ENCODE measurements at regions not wholly inside any gene's neighbourhood (a gene's known extent, or its start where the extent isn't known, plus 50 kb on each side); places are given as distances from the start of the nearest gene placed in this dataset.

GRCh38 chr6:158900663-158901312 is 81.6 kb upstream of the EZR start:
- Histone ChIP-seq H3K9me3 (replicated peaks in 1 of 2; ENCODE audit: control insufficient read depth in 1 of 2, insufficient read depth in 1 of 2, low read length in 2 of 2) (peaks cover 9 to 19% of the 10 kb centered on the region in 2 donors), H3K9ac (ENCODE audit: insufficient read depth, low read length, poor library complexity, severe bottlenecking) (no peak overlapping the region), H3K36me3 (replicated peaks in 1 of 2; ENCODE audit: control insufficient read depth in 1 of 2, insufficient read depth in 2 of 2, low read length in 2 of 2) (no peaks in the 10 kb centered on the region), H3K27ac (ENCODE audit: low read depth in 1 of 2, low read length in 2 of 2) (no peak overlapping the region), H2AFZ (ENCODE audit: insufficient read depth, low read depth, low read length, poor library complexity, severe bottlenecking) (no peak overlapping the region), H4K20me1 (ENCODE audit: insufficient read depth, low read length) (no peaks in the 10 kb centered on the region), H3K27me3 (ENCODE audit: control insufficient read depth in 2 of 2, insufficient read depth in 2 of 2, low read length in 2 of 2) (no peaks in the 10 kb centered on the region), H3K4me3 (replicated peaks in 1 of 3; ENCODE audit: low read depth in 2 of 3, low read length in 3 of 3) (no peak overlapping the region), H3K4me2 (replicated peaks; ENCODE audit: extremely low read depth, low read length, poor library complexity, severe bottlenecking) (no peak overlapping the region), H3K4me1 (ENCODE audit: control insufficient read depth in 1 of 2, insufficient read depth in 2 of 2, low read length in 2 of 2) (no peaks in the 10 kb centered on the region), H3K79me2 (ENCODE audit: insufficient read depth, low read length) (no peaks in the 10 kb centered on the region)
- H3K27me3 Mint-ChIP-seq (ENCODE audit: low read depth in 3 of 3), result peaks cover 0 to 2% (median under 1%) of the 10 kb centered on the region in 3 donors
- no peak for DNase-seq
- peaks cover 12 to 20% (median 17%) of the 10 kb centered on the region in 7 donors for H3K9me3 Mint-ChIP-seq
- intact Hi-C loops (cut with micrococcal nuclease), result no loop called here
- H3K27ac Mint-ChIP-seq, result no peak overlapping the region
- no peak for TF ChIP-seq CTCF (IDR thresholded peaks at IDR 0.05)
- H3K4me1 Mint-ChIP-seq, result no peaks in the 10 kb centered on the region
- H3K36me3 Mint-ChIP-seq, result no peaks in the 10 kb centered on the region
- WGBS (ENCODE audit: insufficient coverage), result 93% methylated on average over 3 of the region's 4 CpGs
- H3K4me3 Mint-ChIP-seq, result no peak overlapping the region

GRCh38 chr6:158897236-158897635 is 78.1 kb upstream of the EZR start:
- Mint-ChIP-seq H3K4me3 (no peak overlapping the region), H3K27ac (peak overlapping the region in 1 of 7 donors; percentile 37), H3K27me3 (ENCODE audit: low read depth in 3 of 3) (peaks cover 0 to 3% (median 2%) of the 10 kb centered on the region in 3 donors), H3K36me3 (no peaks in the 10 kb centered on the region), H3K4me1 (no peaks in the 10 kb centered on the region), H3K9me3 (peaks cover 0 to 3% (median 0%) of the 10 kb centered on the region in 7 donors)
- H3K27me3 ChIP-seq (ENCODE audit: control insufficient read depth in 2 of 2, insufficient read depth in 2 of 2, low read length in 2 of 2), result no peaks in the 10 kb centered on the region
- H3K4me2 ChIP-seq (replicated peaks; ENCODE audit: extremely low read depth, low read length, poor library complexity, severe bottlenecking), result no peak overlapping the region
- H3K4me3 ChIP-seq (replicated peaks in 1 of 3; ENCODE audit: low read depth in 2 of 3, low read length in 3 of 3), result no peak overlapping the region
- no peaks in the 10 kb centered on the region for H3K36me3 ChIP-seq (replicated peaks in 1 of 2; ENCODE audit: control insufficient read depth in 1 of 2, insufficient read depth in 2 of 2, low read length in 2 of 2)
- 100% methylated on average over 2 of the region's 4 CpGs for WGBS (ENCODE audit: insufficient coverage)
- H3K9ac ChIP-seq (ENCODE audit: insufficient read depth, low read length, poor library complexity, severe bottlenecking), result no peak overlapping the region
- intact Hi-C loops (cut with micrococcal nuclease), result no loop called here
- no peaks in the 10 kb centered on the region for H3K4me1 ChIP-seq (ENCODE audit: control insufficient read depth in 1 of 2, insufficient read depth in 2 of 2, low read length in 2 of 2)
- no peaks in the 10 kb centered on the region for H3K9me3 ChIP-seq (replicated peaks in 1 of 2; ENCODE audit: control insufficient read depth in 1 of 2, insufficient read depth in 1 of 2, low read length in 2 of 2)
- no peaks in the 10 kb centered on the region for H3K79me2 ChIP-seq (ENCODE audit: insufficient read depth, low read length)
- no peak overlapping the region for H3K27ac ChIP-seq (ENCODE audit: low read depth in 1 of 2, low read length in 2 of 2)
- no peak for DNase-seq
- TF ChIP-seq CTCF (IDR thresholded peaks at IDR 0.05), result no peak
- H4K20me1 ChIP-seq (ENCODE audit: insufficient read depth, low read length), result no peaks in the 10 kb centered on the region
- no peak overlapping the region for H2AFZ ChIP-seq (ENCODE audit: insufficient read depth, low read depth, low read length, poor library complexity, severe bottlenecking)

All from CD14-positive monocyte (primary cell).